ENCODE measurements at regions not wholly inside any gene's neighbourhood (a gene's known extent, or its start where the extent isn't known, plus 50 kb on each side); places are given as distances from the start of the nearest gene placed in this dataset.

DNA sequence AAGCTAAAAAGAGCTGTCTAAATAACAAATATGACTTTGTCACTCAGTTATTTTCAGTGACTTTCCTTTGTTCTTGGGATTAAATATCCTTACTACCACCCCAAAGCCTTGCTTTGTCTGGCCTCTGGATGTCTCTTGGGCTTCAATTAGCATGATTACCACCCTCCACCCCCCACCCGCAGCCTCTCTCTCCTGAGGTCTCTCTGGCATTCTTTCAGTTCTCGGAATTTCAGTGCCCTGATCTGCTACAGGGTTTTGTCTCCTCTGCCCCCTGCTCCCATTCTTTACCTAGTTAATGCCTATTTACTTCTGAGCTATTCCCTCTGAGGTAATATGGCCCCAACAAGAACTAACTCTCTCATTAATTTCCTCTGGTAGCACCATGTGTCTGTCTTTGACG lies 376.4 kb downstream of the DEPDC1B start:
- H3K27ac ChIP-seq (ENCODE audit: low read depth in 1 of 2, low read length in 2 of 2): no peak overlapping the region
- no peaks in the 10 kb centered on the region for H3K27me3 ChIP-seq (ENCODE audit: control insufficient read depth in 1 of 2, insufficient read depth in 2 of 2, low read length in 2 of 2)
- POLR2A ChIA-PET: no interaction called here
- Mint-ChIP-seq H3K36me3 (ENCODE audit: low read depth) (no peaks in the 10 kb centered on the region), H3K27ac (no peak overlapping the region), H3K4me1 (ENCODE audit: low read depth) (no peaks in the 10 kb centered on the region), H3K9me3 (peaks cover 15% of the 10 kb centered on the region), H3K27me3 (no peaks in the 10 kb centered on the region), H3K4me3 (no peak overlapping the region)
- intact Hi-C loops (cut with DNase I, micrococcal nuclease): no loop called here
- TF ChIP-seq, protein P1, sequence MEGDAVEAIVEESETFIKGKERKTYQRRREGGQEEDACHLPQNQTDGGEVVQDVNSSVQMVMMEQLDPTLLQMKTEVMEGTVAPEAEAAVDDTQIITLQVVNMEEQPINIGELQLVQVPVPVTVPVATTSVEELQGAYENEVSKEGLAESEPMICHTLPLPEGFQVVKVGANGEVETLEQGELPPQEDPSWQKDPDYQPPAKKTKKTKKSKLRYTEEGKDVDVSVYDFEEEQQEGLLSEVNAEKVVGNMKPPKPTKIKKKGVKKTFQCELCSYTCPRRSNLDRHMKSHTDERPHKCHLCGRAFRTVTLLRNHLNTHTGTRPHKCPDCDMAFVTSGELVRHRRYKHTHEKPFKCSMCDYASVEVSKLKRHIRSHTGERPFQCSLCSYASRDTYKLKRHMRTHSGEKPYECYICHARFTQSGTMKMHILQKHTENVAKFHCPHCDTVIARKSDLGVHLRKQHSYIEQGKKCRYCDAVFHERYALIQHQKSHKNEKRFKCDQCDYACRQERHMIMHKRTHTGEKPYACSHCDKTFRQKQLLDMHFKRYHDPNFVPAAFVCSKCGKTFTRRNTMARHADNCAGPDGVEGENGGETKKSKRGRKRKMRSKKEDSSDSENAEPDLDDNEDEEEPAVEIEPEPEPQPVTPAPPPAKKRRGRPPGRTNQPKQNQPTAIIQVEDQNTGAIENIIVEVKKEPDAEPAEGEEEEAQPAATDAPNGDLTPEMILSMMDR (IDR thresholded peaks at IDR 0.05): no peak
- ATAC-seq (ENCODE audit: poor library complexity): no peak
- CTCF ChIA-PET: no interaction called here
- no peaks in the 10 kb centered on the region for H3K36me3 ChIP-seq (ENCODE audit: insufficient read depth, low read length)
- no peaks in the 10 kb centered on the region for H3K4me1 ChIP-seq (ENCODE audit: insufficient read depth, low read length)
- DNase-seq: no peak
- peaks cover 0 to 7% of the 10 kb centered on the region in 2 experiments for H3K9me3 ChIP-seq (ENCODE audit: control insufficient read depth in 1 of 2, insufficient read depth in 1 of 2, low read length in 2 of 2)
- H3K4me3 ChIP-seq (ENCODE audit: low read length): no peak overlapping the region

DNA sequence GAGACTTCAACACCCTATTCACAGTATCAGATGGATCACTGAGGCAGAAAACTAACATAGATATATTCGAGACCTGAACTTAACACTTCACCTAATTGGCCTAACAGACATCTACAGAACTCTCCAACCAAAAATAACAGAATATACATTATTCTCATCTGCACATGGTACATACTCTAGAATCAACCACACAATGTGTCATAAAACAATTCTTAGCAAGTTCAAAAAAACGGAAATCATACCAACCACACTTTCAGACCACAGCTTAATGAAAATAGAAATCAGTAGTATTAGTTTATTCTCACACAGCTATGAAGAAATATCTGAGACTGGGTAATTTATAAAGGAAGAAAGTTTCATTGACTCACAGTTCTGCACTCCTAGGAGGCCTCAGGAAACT lies 387.9 kb downstream of the DEPDC1B start:
- peaks cover 0 to 4% of the 10 kb centered on the region in 2 experiments for H3K9me3 ChIP-seq (ENCODE audit: control insufficient read depth in 1 of 2, insufficient read depth in 1 of 2, low read length in 2 of 2)
- ATAC-seq (ENCODE audit: poor library complexity) (no peak), DNase-seq (no peak)
- H3K9me3 Mint-ChIP-seq: peaks cover 6% of the 10 kb centered on the region
- no peak overlapping the region for H3K4me3 ChIP-seq (ENCODE audit: low read length)
- no peaks in the 10 kb centered on the region for H3K36me3 ChIP-seq (ENCODE audit: insufficient read depth, low read length)
- no peaks in the 10 kb centered on the region for H3K27me3 Mint-ChIP-seq
- TF ChIP-seq, protein P1 (IDR thresholded peaks at IDR 0.05): no peak
- ChIA-PET CTCF (no interaction called here), POLR2A (no interaction called here)
- no peaks in the 10 kb centered on the region for H3K4me1 Mint-ChIP-seq (ENCODE audit: low read depth)
- H3K4me1 ChIP-seq (ENCODE audit: insufficient read depth, low read length): no peaks in the 10 kb centered on the region
- no peak overlapping the region for H3K27ac ChIP-seq (ENCODE audit: low read depth in 1 of 2, low read length in 2 of 2)
- no peaks in the 10 kb centered on the region for H3K36me3 Mint-ChIP-seq (ENCODE audit: low read depth)
- intact Hi-C loops (cut with DNase I, micrococcal nuclease): no loop called here
- H3K27me3 ChIP-seq (ENCODE audit: control insufficient read depth in 1 of 2, insufficient read depth in 2 of 2, low read length in 2 of 2): no peaks in the 10 kb centered on the region
- no peak overlapping the region for H3K27ac Mint-ChIP-seq
- no peak overlapping the region for H3K4me3 Mint-ChIP-seq

DNA sequence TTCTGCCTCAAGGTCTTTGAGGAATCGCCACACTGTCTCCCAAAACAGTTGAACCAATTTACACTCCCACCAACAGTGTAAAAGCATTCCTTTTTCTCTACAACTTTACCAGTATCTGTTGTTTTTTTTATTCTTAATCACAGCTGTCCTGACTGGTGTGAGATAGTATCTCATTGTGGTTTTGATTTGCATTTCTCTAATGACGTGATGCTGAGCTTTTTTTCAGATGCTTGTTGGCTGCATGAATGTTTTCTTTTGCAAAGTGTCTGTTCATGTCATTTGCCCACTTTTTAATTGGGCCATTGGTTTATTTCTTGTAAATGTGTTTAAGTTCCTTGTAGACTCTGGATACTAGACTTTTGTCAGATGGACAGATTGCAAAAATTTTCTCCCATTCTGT lies 400.0 kb downstream of the DEPDC1B start:
- POLR2A ChIA-PET: no interaction called here
- no peaks in the 10 kb centered on the region for H3K27me3 ChIP-seq (ENCODE audit: control insufficient read depth in 1 of 2, insufficient read depth in 2 of 2, low read length in 2 of 2)
- Mint-ChIP-seq H3K36me3 (ENCODE audit: low read depth) (no peaks in the 10 kb centered on the region), H3K27me3 (no peaks in the 10 kb centered on the region), H3K9me3 (peaks cover 2% of the 10 kb centered on the region), H3K4me3 (no peak overlapping the region), H3K27ac (no peak overlapping the region), H3K4me1 (ENCODE audit: low read depth) (no peaks in the 10 kb centered on the region)
- ATAC-seq (ENCODE audit: poor library complexity) (no peak), DNase-seq (no peak)
- intact Hi-C loops (cut with DNase I, micrococcal nuclease): no loop called here
- peaks cover 0 to 12% of the 10 kb centered on the region in 2 experiments for H3K9me3 ChIP-seq (ENCODE audit: control insufficient read depth in 1 of 2, insufficient read depth in 1 of 2, low read length in 2 of 2)
- TF ChIP-seq, protein P1 (IDR thresholded peaks at IDR 0.05): no peak
- no peak overlapping the region for H3K27ac ChIP-seq (ENCODE audit: low read depth in 1 of 2, low read length in 2 of 2)
- H3K4me3 ChIP-seq (ENCODE audit: low read length): no peak overlapping the region
- H3K36me3 ChIP-seq (ENCODE audit: insufficient read depth, low read length): no peaks in the 10 kb centered on the region
- CTCF ChIA-PET: no interaction called here
- H3K4me1 ChIP-seq (ENCODE audit: insufficient read depth, low read length): no peaks in the 10 kb centered on the region
